Stimulated activated CD8-positive, alpha-beta memory T cell treated with anti-CD3 and anti-CD28 coated beads, Interleukin-7, amount 100 ng/mL, for 48 hours (primary cell): ENCODE measurements at regions not wholly inside any gene's neighbourhood (a gene's known extent, or its start where the extent isn't known, plus 50 kb on each side); places are given as distances from the start of the nearest gene placed in this dataset.

Experiments
- DNase-seq, 2 donors: peaks; one replicate each; pipeline ENCODE4 v3.0.0-alpha.2; 2020; ENCODE audit warnings: low read depth in 1 of 2; ENCODE audit errors: extremely low read depth in 1 of 2

DNA sequence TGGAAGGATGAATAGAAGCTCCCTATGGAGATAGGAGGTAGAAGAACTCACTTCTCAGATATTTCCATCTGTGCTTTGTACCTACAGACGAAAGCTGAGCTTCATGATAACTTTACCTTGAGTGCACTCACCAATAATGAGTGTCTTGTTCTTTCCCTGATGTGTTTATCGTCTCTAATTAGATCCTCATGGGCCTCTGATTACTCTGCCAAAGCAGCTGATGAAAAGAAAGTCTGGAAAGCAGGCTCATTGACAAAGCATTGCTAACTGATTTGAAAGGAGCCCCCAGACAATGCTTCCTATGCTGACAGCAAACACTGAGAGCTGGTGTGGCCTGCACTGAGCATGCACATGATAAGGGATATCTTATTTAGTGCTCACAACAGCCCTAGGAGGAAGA, 183.9 kb upstream of the GHITM start:
- no peak for DNase-seq

DNA sequence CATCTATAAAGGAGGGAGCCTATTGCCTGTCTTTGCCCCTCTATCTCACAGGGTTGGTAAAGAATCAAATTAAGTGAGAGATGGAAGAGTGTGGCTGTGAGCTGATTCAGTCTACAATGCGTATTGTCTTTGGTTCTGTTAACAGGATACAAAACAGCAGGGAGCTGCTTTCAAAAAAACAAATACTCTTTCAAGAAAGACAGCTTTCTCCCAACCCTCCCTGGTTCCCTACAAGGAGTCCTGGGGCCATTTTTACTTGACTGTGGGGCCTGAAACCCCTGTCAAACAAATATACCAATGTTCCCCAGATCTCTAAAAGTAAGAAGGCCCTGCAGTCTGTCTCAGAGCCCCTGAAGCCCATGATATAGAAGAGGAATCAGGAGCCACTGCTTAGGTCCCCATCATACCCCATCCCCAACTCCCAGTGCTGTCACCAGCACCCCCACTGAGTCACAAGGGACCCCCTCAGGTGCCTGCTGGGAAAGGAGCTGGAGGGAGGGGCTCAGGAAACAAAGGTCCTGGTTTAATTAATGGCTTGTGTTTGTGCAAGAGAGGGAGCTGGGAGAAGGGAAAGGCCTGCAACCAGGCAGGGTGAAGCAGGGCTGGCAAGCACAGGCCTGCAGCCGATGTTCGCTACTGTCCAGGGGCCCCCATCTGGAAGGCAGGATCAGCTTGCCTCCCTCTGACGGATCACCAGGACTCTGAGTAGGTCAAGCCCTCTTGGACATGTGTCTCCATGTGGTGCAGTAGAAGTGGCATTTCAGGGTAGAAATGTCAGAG, 182.0 kb upstream of the GHITM start:
- no peak for DNase-seq

DNA sequence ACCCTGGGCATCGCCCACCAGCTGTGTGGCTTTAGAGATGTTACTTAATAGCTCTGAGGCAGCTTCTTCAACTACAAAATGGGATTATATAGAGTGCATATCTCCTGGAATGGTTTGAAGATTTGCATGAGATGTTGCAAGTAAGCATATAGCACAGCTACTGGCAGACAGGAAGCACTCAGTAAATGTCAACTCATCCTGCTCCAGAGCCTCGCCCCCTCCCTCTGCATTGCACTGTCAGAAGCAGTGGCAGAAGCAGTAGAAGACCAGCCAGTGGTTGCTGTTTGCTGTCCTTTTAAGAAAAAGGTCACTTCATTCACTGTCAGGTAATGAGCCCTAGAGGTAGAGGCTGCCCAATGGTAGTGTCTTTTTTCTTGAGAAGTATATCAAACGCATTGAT, 180.0 kb upstream of the GHITM start:
- DNase-seq, result no peak

DNA sequence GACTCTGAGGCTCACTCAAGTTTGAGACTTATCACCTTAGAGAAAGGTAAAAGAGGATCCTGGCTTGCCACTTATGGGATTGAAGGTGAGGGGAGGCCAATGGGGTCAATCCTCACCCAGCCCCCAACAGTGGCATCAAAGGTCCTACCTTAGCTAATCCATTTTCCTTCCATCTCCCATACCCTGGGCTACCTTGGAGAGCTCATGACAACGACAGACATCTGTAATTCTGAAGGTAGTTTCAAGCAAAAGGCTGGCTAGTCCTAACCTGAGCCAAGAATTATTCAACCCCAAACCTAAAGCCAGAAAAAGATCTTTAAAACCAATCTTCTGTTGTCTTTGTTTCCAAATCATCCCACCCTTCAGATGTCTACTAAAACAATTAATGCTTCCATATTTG, 179.2 kb upstream of the GHITM start:
- DNase-seq, result no peak

DNA sequence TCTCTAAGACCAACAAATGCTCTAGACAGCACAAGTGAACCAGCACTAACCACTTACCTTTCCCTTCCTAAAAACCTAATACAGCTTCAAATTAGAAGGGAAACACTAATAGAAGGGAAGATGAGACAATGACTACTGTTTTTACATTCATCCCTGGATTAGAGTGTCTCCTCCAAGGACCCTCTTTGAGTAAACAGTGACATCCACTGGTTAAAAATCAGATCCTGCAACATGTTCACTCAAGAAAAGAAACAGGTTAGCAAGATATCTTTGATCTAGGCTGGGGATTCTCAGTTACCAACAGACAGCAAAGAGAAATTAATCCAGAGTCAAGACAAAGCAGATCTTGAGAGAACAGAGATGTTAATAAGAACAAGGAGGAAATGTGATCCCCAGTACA, 177.7 kb upstream of the GHITM start:
- no peak for DNase-seq

DNA sequence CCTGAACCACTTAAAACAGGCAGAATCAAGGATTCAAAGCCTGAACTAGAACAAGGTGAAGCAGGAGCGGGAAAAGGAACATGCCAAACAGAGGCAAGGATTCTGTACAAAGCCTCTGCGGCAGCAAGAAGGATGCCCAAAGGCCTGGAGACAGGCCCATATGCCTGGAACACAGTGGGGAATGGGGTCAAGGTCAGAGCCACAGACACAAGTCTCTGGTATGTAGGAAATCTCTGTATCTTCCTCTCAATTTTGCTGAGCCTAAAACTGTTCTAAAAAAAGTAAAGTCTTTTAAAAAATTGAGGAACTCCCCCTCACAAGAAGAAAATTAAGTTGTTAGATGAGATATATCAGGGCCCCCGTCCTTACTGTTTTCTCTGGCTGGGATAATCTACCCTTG, 175.9 kb upstream of the GHITM start:
- no peak for DNase-seq

DNA sequence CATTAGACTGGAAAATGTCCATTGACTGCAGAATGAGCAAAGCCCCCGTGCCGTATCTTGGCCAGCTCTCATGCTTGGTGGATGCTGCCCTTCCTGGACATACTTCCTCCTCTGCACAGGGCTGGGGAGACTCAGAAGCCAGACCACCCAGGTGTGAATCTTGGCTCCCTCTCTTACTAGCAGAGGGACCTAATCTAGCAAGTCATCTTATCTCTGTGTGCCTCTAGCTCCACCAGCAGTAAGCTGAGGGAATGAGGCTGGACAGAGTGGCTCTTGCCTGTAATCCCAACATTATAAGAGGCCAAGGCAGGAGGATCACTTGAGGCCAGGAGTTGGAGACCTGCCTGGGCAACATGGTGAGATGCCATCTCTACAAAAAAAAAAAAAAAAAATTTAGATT, 173.8 kb upstream of the GHITM start:
- DNase-seq, result no peak

DNA sequence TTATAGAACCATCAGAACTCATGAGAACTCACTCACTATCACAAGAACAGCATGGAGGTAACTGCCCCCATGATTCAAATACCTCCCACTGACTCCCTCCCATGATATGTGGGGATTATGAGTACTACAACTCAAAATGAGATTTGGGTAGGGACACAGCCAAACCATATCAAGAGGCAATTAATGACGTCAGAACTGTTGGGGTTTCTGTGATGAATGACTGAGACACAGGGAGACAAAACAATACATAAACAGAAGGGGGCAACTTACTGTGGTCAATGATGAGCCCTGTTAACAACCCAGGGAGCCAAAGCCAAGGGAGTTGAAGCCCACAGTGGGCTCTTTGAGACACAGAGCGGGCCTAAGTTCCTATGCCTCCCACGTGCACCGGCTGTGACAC, 171.3 kb upstream of the GHITM start:
- DNase-seq, result no peak

DNA sequence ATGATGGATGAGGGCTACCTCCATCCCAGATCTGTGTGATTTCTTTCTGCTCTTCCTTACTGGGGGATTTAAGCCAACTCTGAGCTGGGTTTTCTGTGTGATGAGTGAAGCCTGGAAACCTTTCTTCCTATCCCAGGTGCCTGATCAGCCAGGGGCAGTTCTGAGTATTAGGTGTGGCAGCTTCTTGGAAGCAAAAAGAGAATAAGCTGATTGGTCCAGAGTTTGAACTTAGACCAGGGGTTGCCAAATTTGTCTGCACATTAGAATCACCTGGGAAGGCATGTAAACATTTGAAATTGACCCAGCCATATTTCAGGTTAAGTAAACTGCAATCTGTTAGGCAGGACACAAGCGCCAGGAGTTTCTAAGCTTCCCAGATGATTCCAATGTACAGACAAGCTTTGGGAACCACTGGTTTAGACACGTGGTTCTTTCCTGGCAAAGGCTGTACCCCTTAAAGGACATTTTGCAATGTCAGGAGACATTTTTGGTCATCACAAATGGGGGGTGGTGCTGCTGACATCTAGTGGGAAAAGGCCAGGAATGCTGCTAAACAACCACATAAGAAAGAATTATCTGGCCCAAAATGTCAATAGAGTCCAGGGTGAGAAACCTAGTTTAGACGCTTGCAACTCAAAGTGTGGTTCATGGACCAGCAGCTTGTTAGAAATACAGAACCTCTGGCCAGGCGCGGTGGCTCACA, 160.5 kb upstream of the GHITM start:
- DNase-seq, result no peak

DNA sequence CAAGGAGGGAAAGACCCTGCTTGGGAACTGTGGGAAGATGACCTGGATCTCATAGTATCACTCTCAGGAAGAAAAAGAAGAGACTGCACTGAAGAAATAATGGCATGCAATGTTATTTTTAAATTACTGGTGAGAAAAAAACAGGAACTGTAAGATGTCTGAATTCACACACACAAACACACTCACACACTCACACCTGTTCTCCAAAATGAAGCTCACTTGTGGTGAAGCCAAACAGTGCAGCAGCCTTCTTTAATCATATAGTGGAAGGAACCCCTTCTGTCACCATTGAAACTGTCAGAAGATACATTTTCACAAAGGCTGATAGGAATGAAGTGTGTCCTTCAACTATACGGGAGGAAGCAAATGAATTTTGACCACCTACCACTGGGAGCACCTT, 156.5 kb upstream of the GHITM start:
- DNase-seq, result no peak

DNA sequence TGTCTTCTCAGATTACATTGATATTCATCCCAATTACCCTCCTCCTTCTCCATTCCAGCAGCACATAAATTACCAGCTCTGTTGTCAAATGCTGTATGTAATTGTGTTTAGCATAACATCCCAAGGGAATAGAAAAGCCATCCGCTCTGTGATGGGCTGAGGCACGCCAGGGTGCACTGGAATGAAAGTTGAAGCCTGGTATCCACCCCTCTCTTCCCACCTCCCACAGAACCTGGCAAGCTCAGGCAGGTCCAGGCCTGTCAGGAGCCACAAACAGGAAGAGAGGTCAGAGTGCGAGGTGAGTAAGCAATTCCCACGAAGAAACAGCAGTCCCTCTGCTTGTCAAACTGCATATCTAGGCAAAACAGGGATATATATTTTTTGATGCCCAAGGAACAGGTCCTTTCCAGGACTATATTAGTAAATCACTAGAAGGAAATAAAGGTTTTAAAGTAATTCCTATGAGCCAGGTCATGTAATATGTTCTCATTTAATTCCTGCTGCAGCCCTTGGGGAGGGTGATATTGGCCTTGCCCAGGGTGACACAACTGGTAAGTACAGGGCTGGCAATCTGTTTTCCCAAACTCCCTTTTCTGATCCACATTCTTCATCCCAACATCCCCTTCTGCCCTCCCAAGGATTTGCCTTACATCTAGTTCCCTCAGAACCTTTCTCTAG, 155.6 kb upstream of the GHITM start:
- no peak for DNase-seq

DNA sequence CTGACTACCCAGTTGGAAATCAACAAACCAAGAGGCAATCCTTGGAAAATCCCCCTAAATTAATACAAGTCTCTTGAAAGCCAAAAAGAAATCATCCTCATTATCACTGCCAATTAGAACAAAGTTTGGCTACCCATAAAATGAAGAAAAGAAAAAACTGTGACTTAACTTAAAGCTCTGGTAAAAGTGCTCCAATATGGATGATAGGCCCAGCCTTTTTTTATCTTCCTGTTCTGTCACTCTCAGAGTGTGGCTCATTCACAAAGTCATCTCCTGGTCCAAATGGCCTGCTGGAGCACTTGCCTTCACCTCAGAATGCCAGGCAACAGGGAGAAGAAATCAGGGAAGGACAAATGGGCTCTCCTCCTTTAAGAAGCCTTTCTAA, 155.1 kb upstream of the GHITM start:
- no peak for DNase-seq

DNA sequence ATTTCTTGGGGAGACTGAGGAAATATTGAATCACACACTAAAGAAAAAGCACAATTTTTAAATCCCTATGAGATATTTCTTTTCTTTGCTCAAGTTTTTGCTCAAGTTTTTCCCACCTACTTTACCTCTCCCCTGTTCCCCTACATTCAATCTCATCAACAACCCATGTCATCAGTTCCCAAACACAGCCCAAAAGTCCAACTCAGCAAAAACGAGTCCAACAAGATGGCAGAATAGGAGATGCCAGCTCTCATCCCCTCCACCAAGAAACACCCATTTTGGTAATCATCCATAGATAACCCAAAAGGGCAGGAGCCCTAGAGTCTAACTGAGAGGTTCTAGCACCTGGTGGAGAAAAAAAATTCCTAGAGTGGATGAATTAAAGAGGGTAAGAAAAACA, 152.5 kb upstream of the GHITM start:
- no peak for DNase-seq

DNA sequence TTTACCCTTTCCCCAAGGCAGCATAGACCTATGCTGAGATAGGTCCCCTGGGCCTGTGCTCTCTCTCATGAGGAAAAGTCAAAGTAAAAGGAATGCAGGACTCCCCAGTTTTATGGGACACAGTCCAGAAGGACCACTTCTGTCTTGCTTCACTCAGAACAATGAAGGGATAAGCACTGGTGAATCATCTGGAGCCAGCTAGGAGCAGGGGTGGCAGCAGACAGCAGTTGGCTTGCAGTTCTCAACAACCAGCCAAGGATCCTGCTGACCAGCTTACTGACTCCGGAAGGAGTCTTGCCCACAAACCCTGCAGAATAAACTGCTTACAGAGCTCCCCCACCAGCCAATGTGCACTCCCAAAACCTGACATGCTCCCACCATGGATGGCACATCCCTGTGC, 152.1 kb upstream of the GHITM start:
- DNase-seq, result no peak

DNA sequence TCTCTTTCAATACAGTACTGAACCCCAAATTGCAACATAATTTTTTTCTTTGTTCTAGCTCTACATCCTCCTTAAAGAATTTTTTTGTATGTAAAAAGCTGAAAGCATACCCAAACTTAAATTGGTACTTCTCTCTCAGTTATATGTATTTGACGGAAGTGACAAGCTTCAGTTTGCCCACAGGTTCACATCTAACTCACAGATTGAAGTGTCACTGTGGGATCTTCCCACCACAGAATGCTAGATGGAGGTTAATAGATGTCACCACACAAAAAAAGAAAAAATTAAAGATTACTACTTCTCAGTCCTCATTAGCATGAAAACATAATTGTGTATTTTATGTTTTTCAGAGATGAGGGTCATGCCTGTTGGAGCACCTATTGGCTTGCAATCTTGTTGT, 150.9 kb upstream of the GHITM start:
- no peak for DNase-seq

DNA sequence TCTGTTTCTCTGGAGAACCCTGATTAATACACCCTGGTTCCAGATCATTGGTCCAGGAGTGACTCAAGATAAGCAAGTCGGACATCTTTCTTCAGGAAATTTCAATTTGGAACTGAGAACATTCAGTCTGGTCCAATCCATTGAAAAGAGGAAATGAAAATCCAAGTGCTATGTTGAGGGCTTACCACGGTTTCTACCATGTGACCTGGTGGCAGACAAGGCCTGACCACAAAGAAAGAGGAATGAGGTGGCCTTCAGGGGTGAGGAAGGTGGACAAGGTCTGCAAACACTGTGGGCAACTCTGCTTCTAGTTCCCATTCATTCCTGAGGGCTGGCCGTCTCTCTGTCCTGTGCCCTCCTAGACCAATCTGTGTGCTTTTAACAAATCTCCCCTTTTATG, 149.2 kb upstream of the GHITM start:
- no peak for DNase-seq

DNA sequence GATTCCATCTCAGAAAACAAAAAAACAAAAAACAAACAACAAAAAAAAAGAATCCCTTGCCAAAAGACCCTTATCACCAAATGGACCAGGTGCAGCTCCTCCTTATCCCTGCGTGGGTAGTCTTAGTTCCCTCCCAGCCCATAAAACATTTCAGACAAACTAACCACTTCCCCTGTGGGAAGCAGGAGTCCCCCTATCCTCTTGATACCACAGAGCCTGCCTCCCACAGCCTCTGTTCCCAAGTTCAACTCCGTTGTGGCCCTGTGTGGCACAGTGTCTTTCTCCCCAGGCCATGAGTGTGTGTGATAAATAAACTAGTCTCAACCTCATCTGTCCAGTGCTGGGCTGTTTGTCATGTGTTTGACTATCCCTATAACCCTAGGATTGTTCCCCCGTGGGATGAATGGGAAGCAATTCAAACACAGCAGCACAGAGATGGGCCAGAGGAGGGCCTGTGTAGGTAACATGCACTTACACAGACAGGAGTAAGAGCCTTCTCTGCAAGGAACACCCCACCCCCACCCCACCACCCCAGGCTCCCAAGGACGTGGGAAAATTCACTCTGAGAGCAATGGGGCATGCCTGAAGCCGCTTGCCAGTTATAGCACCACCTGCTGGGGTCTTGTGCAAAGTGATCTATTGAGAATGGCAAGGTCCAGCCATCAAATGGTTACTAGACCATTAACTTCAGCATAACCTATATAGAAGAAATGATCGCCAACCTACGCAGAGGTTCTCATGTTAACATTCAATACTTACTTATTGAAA, 147.1 kb upstream of the GHITM start:
- no peak for DNase-seq

DNA sequence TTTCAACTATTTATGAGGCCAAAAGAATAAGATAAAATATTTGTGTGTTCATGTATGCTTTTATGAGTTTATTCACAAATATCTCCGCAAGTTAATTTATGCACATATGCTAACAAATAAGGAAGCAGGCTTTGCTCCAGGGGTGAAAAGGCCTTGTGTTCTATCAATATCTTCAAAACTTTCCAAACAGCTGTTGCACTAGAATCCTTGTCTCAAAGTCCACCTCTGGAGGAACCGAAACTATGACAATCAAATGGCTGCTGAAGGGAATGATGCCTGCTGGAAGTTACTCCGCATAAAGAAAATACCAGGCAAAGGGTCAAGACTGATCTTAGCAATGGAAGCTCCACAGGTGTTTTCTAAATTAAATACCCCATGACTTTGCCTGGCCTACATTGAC, 145.0 kb upstream of the GHITM start:
- no peak for DNase-seq

DNA sequence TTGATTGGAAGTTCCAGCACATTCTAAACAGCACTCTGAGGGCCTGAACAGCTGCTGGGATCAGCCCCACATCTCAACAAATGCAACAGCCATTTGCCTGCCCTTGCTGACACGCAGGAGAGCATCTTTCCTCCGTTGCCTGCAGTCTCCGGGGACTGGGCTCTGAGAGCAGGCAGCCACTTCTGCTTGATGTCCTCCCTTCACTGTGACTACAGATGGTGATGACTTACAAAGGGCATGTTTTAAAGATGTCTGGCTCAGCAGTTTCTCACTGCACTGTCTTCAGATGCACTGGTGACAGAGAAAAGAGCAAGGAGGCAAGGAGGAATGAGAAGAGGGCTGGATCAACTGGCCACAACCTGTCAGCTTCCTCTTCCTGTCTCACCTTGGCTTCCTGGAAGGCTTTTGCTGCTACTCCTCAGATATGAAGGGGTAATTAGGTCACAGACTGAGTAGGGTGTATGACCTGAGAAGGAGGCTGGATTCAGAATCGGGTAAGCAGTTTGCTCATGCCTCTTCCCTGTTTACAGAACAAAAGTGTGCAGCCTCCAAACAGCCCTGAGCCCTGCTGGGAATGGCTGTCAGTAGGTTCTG, 143.5 kb upstream of the GHITM start:
- DNase-seq, result no peak

DNA sequence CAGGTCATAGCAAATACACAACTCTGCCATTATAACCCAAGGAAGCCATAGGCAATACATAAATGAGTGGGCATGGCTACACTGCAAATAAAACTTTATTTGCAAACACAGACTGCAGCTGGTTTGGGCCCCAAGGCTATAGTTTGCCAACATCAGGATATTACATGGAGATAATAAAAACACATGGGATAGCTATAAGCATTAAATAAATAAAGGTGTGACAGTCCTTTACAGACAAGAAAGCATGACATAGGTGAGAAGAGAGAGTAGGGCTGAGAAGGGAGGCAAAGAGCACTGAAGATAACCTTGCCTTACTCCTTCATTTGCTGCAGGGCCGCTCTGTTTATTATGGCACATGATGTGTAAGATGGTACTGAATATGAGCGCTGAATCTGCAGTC, 135.1 kb upstream of the GHITM start:
- DNase-seq, result no peak

DNA sequence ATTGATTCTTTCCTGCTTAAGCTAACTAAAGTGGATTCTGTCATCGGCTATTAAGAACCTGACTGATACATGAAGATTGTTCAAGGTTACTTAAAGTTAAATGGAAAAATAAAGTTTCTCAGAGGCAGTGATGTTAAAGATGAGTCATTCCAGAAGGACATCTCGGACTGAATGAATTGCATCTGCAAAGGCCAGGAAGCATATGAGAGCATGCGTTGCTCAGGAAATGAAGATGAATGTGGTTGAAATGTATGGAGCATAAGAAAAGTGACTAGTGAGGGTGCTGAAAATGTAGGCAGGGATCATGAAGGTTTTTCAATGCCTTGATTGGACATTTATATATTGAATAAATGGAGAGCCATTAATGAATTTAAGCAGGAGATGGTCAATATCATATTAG, 133.9 kb upstream of the GHITM start:
- DNase-seq, result no peak
